B cell (primary cell): ENCODE measurements at regions not wholly inside any gene's neighbourhood (a gene's known extent, or its start where the extent isn't known, plus 50 kb on each side); places are given as distances from the start of the nearest gene placed in this dataset.

Experiments used
- ATAC-seq: fragments of 200-7000 bp; cut with Tn5 transposase; one replicate; pipeline ENCODE4 v1.10.0; 2021; ENCODE audit warnings: low read depth, mild to moderate bottlenecking, moderate number of reproducible peaks, moderate library complexity
- CTCF ChIA-PET: fragments of 350-600 bp; sonication (Branson Sonifier 250); formaldehyde crosslinking; loops from one replicate; lab custom pipeline; 2021; ENCODE audit warnings: antibody characterized with exemption, inconsistent platforms; lab: Charles Lee
- POLR2A ChIA-PET: fragments of 350-600 bp; sonication (Branson Sonifier 250); formaldehyde crosslinking; loops from one replicate; lab custom pipeline; 2021; ENCODE audit warnings: antibody characterized with exemption; lab: Charles Lee
- DNase-seq: peaks from one replicate; pipeline ENCODE4 v3.0.0; 2013
- H2AFZ ChIP-seq: 2 replicates; pipeline ENCODE4 v1.6.1; 2012; ENCODE audit warnings: mild to moderate bottlenecking, low read depth, low read length; ENCODE audit not compliant: insufficient read depth, poor library complexity, severe bottlenecking
- H3K27ac ChIP-seq, 2 donors: 1 replicate in 1 of 2; 2 replicates in 1 of 2; pipeline ENCODE4 v1.5.1; 2012 to 2013; ENCODE audit warnings: low read length in 2 of 2, mild to moderate bottlenecking in 2 of 2, moderate library complexity in 1 of 2
- H3K27me3 ChIP-seq, 4 experiments: fragments of 200-600 bp in 1 of 4; sonication (generic) in 1 of 4; replicated peaks in 1 of 4; 1 replicate in 2 of 4; 2 replicates in 2 of 4; pipeline versions ENCODE4 v1.6.1 to v1.7.0; 2013 to 2016; ENCODE audit warnings: low read length in 3 of 4, mild to moderate bottlenecking in 2 of 4, mixed read lengths in 1 of 4, moderate library complexity in 1 of 4; ENCODE audit not compliant: insufficient read depth in 4 of 4, control insufficient read depth in 3 of 4; ENCODE audit errors: control extremely low read depth in 1 of 4
- H3K36me3 ChIP-seq, 2 experiments: replicated peaks in 1 of 2; 1 replicate in 1 of 2; 2 replicates in 1 of 2; pipeline versions ENCODE4 v1.6.1 to v1.7.1; 2013; ENCODE audit warnings: low read length in 1 of 2; ENCODE audit not compliant: insufficient read depth in 2 of 2, control insufficient read depth in 1 of 2; ENCODE audit errors: control extremely low read depth in 1 of 2, extremely low read depth in 1 of 2
- H3K4me1 ChIP-seq, 2 donors: fragments of 200-600 bp in 1 of 2; sonication (generic) in 1 of 2; 1 replicate in 1 of 2; 2 replicates in 1 of 2; pipeline versions ENCODE4 v1.5.1 to v1.6.1; 2013 to 2017; ENCODE audit warnings: low read length in 2 of 2; ENCODE audit not compliant: control insufficient read depth in 2 of 2, insufficient read depth in 2 of 2
- H3K4me2 ChIP-seq: replicated peaks from 2 replicates; pipeline ENCODE3; 2012; ENCODE audit warnings: mild to moderate bottlenecking, low read depth, low read length; ENCODE audit not compliant: poor library complexity, severe bottlenecking
- H3K4me3 ChIP-seq, 5 experiments: fragments of 200-600 bp in 1 of 5; sonication (generic) in 1 of 5; 1 replicate in 3 of 5; 2 replicates in 2 of 5; pipeline versions ENCODE4 v1.5.1 to v1.7.0; 2011 to 2016; ENCODE audit warnings: low read length in 4 of 5, mild to moderate bottlenecking in 4 of 5, low read depth in 2 of 5, control low read depth in 1 of 5, moderate library complexity in 1 of 5; ENCODE audit not compliant: insufficient read depth in 1 of 5; ENCODE audit errors: control extremely low read depth in 1 of 5, extremely low read depth in 1 of 5
- H3K79me2 ChIP-seq: fragments of 200-600 bp; sonication (generic); one replicate; pipeline ENCODE4 v1.6.0; 2016; ENCODE audit warnings: low read length; ENCODE audit not compliant: control insufficient read depth, insufficient read depth
- H3K9ac ChIP-seq: fragments of 200-600 bp; sonication (generic); 2 replicates; pipeline ENCODE4 v1.6.1; 2017; ENCODE audit warnings: mild to moderate bottlenecking, low read length, moderate library complexity
- H3K9me3 ChIP-seq, 3 donors: one replicate each; pipeline versions ENCODE4 v1.6.1 to v1.7.1; 2013; ENCODE audit warnings: low read length in 2 of 3; ENCODE audit not compliant: control insufficient read depth in 2 of 3, insufficient read depth in 1 of 3; ENCODE audit errors: control extremely low read depth in 1 of 3
- H4K20me1 ChIP-seq: 2 replicates; pipeline ENCODE4 v1.6.0; 2012; ENCODE audit warnings: mild to moderate bottlenecking, low read length; ENCODE audit not compliant: insufficient read depth, control insufficient read depth, poor library complexity, severe bottlenecking
- H3K27ac Mint-ChIP-seq: one replicate; pipeline ENCODE4 v1.8.0; 2021; ENCODE audit warnings: mixed read lengths
- H3K27me3 Mint-ChIP-seq: one replicate; pipeline ENCODE4 v1.8.0; 2021; ENCODE audit warnings: mixed read lengths
- H3K4me1 Mint-ChIP-seq: one replicate; pipeline ENCODE4 v1.8.0; 2021; ENCODE audit warnings: mixed read lengths
- H3K4me3 Mint-ChIP-seq: one replicate; pipeline ENCODE4 v1.8.0; 2021; ENCODE audit warnings: mixed read lengths
- H3K9me3 Mint-ChIP-seq: one replicate; pipeline ENCODE4 v1.8.0; 2022; ENCODE audit warnings: mixed read lengths; ENCODE audit not compliant: insufficient read depth
- EZH2 ChIP-seq: IDR thresholded peaks from 2 replicates; pipeline ENCODE4 v1.6.1; 2012; ENCODE audit warnings: borderline replicate concordance, low read depth, mild to moderate bottlenecking, moderate library complexity, low read length; ENCODE audit not compliant: insufficient read depth, poor library complexity, severe bottlenecking
- WGBS: methylation state at CpG from one replicate; pipeline ENCODE4 v1.1.5; 2013; ENCODE audit warnings: missing lambda C conversion rate; ENCODE audit not compliant: insufficient coverage; 5-methylcytosine and 5-hydroxymethylcytosine counted together
- intact Hi-C: fragments of 100-400 bp; cut with micrococcal nuclease; formaldehyde crosslinking; loops from one replicate; pipeline ENCODE4 v1.10.0; 2022
- TF ChIP-seq, protein P1 (sequence below): fragments of 200-600 bp; IDR thresholded peaks from one replicate; pipeline ENCODE4 v1.8.0; 2022; ENCODE audit warnings: antibody characterized with exemption, mild to moderate bottlenecking

DNA sequence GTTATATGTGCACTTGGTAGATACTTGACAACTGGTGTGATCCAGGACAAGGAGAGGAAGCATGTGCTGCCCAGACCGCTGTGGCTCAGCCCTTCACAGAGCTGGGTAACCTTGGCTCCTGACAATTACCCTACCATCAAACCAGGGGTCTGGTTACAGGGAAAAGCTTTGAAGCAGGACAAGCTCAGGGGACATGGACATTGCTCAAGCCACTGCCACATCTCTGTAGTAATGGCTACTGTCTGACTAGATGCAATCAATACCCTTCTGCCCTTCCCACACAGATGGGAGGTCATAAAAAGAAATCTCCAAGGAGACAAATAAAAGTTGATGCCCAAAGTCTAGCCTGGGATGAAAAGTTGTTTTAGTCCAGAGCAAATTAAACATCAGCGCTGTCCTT, 577.4 kb downstream of the MED13L start:
- no peak overlapping the region for H3K4me2 ChIP-seq
- intact Hi-C loops: no loop called here
- DNase-seq: no peak
- H3K4me3 ChIP-seq: no peak overlapping the region
- no peaks in the 10 kb centered on the region for H4K20me1 ChIP-seq
- ChIA-PET CTCF (no interaction called here), POLR2A (no interaction called here)
- no peaks in the 10 kb centered on the region for H3K36me3 ChIP-seq
- no peaks in the 10 kb centered on the region for H3K4me1 ChIP-seq
- H3K9ac ChIP-seq: no peak overlapping the region
- H3K27ac ChIP-seq: no peak overlapping the region
- H3K79me2 ChIP-seq: no peaks in the 10 kb centered on the region
- no peak for ATAC-seq
- WGBS: 91% methylated on average over 1 of the region's 2 CpGs
- H3K27me3 Mint-ChIP-seq: peaks cover 9% of the 10 kb centered on the region
- H3K4me1 Mint-ChIP-seq: no peaks in the 10 kb centered on the region
- peaks cover 5% of the 10 kb centered on the region for H3K9me3 Mint-ChIP-seq
- TF ChIP-seq, protein P1, sequence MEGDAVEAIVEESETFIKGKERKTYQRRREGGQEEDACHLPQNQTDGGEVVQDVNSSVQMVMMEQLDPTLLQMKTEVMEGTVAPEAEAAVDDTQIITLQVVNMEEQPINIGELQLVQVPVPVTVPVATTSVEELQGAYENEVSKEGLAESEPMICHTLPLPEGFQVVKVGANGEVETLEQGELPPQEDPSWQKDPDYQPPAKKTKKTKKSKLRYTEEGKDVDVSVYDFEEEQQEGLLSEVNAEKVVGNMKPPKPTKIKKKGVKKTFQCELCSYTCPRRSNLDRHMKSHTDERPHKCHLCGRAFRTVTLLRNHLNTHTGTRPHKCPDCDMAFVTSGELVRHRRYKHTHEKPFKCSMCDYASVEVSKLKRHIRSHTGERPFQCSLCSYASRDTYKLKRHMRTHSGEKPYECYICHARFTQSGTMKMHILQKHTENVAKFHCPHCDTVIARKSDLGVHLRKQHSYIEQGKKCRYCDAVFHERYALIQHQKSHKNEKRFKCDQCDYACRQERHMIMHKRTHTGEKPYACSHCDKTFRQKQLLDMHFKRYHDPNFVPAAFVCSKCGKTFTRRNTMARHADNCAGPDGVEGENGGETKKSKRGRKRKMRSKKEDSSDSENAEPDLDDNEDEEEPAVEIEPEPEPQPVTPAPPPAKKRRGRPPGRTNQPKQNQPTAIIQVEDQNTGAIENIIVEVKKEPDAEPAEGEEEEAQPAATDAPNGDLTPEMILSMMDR: no peak
- TF ChIP-seq EZH2: no peak
- no peak overlapping the region for H3K4me3 Mint-ChIP-seq
- no peak overlapping the region for H3K27ac Mint-ChIP-seq
- no peaks in the 10 kb centered on the region for H3K9me3 ChIP-seq
- no peaks in the 10 kb centered on the region for H3K27me3 ChIP-seq
- H2AFZ ChIP-seq: no peak overlapping the region

DNA sequence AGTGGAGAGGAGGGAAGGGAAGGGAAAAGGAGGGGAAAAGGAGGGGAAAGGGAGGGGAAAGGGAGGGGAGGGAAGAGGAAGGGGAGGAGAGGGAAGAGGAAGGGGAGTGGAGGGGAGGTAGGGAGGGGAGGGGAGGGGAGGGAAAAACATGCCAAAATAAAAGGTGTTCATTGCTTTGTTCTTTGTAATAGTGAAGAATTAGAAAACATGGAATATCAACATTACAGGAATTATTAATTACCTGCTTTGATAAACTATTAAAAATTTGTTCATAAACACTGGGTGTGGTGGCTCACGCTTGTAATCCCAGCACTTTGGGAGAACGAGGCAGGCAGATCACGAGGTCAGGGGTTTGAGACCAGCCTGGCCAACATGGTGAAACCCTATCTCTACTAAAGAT, 579.2 kb downstream of the MED13L start:
- no peak overlapping the region for H3K4me3 Mint-ChIP-seq
- no peak overlapping the region for H3K4me3 ChIP-seq
- peaks cover 5% of the 10 kb centered on the region for H3K9me3 Mint-ChIP-seq
- H3K27ac ChIP-seq: no peak overlapping the region
- H4K20me1 ChIP-seq: no peaks in the 10 kb centered on the region
- intact Hi-C loops: no loop called here
- H3K9ac ChIP-seq: no peak overlapping the region
- no peaks in the 10 kb centered on the region for H3K36me3 ChIP-seq
- H3K9me3 ChIP-seq: no peaks in the 10 kb centered on the region
- H3K27me3 ChIP-seq: no peaks in the 10 kb centered on the region
- H3K27me3 Mint-ChIP-seq: peaks cover 9% of the 10 kb centered on the region
- 82% methylated on average over 3 of the region's 3 CpGs for WGBS
- no peak for ATAC-seq
- TF ChIP-seq EZH2: no peak
- TF ChIP-seq, protein P1: no peak
- DNase-seq: no peak
- POLR2A ChIA-PET: no interaction called here
- no peaks in the 10 kb centered on the region for H3K79me2 ChIP-seq
- no peaks in the 10 kb centered on the region for H3K4me1 Mint-ChIP-seq
- no peaks in the 10 kb centered on the region for H3K4me1 ChIP-seq
- no peak overlapping the region for H3K4me2 ChIP-seq
- CTCF ChIA-PET: no interaction called here
- H3K27ac Mint-ChIP-seq: no peak overlapping the region
- H2AFZ ChIP-seq: no peak overlapping the region
